Kidney tubule cell (primary cell): ENCODE measurements at regions not wholly inside any gene's neighbourhood (a gene's known extent, or its start where the extent isn't known, plus 50 kb on each side); places are given as distances from the start of the nearest gene placed in this dataset.
A peak's percentile ranks its signal among the peaks of the same experiment; 100 is the strongest.
"Not testable (repeated sequence)": the region's sequence is repeated elsewhere in the genome, so short reads cannot be mapped to it uniquely, and the experiment has no call there.

Source experiments
- DNase-seq: peaks from one replicate; pipeline ENCODE4 v3.0.0-alpha.2; 2018; ENCODE audit warnings: low spot score

GRCh38 chr3:139201446-139202225, 142.2 kb upstream of the MRPS22 start:
- no peak for DNase-seq

GRCh38 chr3:139202226-139202958, 141.4 kb upstream of the MRPS22 start:
- DNase-seq: peak; percentile 86

GRCh38 chr3:139202959-139203349, 140.9 kb upstream of the MRPS22 start:
- DNase-seq: no peak

DNA sequence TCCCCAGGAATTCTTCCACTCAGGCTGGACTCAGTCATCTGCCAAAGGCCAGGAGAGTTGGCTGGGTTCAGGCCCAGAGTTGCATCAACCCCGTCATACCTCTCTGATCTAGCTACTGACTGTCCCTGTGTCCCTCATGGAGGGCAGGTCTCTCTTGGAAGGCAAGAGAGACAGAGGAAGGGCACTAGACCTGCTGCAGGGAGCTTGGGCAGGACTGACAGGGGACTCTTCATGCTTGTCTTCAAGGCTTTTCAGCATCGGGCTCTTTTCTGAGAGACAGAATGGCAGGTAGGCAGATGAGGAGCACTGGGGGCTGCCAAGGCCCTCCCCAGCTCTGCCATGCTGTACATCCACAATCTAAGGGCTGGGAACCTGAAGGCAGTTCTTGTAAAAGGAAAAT, 140.1 kb upstream of the MRPS22 start:
- DNase-seq: no peak

GRCh38 chr3:139204728-139205127, 139.1 kb upstream of the MRPS22 start:
- DNase-seq: no peak

DNA sequence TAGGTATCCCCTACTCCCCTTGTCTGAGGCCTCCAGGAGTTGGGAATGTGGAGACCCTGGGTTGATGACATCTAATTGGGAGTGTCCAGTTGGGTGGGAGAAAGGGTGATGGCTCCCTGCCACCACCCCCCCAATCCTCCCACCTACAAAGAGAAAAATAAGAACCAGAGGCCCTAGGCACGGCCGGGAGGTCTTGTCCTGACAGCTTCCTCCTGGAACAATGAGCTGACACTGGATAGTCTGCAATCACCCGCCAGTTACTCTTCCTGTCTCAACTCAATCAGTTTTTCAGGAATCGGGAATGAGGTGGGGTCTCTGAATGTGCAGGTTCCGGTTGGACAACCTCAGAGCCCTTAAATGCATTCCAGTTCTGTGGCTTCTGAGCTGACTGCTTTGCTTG, 129.9 kb upstream of the MRPS22 start:
- DNase-seq: no peak

- no peak for DNase-seq
Measured at GRCh38 chr3:139216958-139217357, 126.9 kb upstream of the MRPS22 start.

DNA sequence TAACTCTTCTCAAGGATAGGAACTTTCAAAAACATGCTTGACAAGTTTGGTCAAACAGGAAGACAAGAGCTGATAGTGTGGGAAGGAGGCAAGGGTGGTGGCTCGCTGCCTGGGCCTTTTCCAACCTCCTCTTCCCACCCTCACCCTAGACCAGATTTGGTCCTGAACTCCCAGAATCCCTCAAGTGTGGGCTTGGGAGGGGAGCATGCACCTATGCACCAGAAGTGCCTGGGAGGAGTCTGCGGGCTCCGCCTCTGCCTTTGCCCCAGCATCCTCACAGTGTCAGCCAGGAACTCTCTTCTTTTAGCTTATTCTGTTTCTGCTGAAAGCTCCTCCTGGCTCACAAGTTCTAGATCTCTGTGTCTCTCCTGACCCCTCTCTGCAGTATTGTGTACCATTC, 126.2 kb upstream of the MRPS22 start:
- DNase-seq: no peak

DNA sequence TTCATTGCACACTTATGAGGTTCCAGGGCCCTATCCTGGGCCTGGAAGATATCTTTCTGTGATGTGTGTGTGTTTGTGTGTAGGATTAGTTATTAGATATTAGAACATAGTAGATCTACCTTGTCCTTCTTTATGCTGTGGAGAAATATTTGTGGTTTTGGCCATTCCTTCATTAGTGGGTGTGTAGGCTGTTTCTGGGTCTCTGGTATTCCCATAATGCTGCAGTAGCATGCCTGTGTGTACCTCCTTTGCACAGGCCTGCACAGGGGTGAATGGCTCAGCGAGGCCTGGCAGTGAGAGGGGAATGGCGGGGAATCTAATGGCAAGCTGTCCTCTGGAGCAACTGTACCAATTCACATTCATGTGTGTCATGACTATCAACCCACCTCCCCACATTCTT, 125.8 kb upstream of the MRPS22 start:
- DNase-seq: no peak

- no peak for DNase-seq
Measured at GRCh38 chr3:139219463-139219862, 124.4 kb upstream of the MRPS22 start.

- DNase-seq: no peak
Measured at GRCh38 chr3:139222100-139222657, 121.6 kb upstream of the MRPS22 start.

- peak; percentile 3 for DNase-seq
Measured at GRCh38 chr3:139225548-139225947, 118.3 kb upstream of the MRPS22 start.

DNA sequence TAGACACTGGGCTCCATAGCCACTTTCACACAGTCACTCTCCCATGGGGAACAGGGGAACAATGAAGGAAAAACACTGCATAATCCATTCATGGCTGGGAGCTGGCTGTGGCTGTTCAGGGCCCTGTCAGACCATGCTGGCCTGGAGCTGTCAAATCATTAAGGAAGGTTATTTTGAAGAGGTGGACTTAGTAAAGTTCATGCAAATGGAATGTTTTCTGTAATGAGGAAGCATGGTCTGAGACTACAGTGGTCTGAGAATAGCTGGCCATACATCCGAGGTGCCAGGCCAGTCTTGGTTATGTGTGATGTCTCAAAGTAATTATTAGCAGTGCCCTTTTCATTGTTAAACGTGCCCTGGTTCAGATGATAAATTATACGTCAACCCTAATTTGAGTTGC, 117.1 kb upstream of the MRPS22 start:
- DNase-seq: peak; percentile 7

DNA sequence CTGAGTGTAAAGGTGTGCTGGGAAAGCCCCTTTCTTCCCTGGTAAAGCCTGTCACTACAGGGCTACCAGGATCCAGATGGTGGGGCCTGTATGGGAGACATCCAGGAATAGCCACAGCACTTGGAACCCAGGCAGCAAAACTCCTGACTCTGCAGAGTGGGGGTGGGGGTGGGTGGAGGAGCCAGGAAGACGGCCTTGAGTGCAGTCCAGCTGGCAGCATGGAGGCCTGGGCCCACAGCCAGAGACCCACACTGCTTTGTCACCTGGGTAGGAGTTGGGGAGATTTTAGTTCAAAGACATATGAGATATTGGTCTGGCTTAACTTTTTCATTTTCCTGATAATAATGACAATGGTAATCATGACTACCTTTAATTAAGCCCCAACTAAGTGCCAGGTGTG, 116.7 kb upstream of the MRPS22 start:
- DNase-seq: no peak

GRCh38 chr3:139227827-139228226, 116.0 kb upstream of the MRPS22 start:
- DNase-seq: no peak

GRCh38 chr3:139230391-139230790, 113.4 kb upstream of the MRPS22 start:
- DNase-seq: no peak

- no peak for DNase-seq
Measured at GRCh38 chr3:139231555-139232281, 112.1 kb upstream of the MRPS22 start.

DNA sequence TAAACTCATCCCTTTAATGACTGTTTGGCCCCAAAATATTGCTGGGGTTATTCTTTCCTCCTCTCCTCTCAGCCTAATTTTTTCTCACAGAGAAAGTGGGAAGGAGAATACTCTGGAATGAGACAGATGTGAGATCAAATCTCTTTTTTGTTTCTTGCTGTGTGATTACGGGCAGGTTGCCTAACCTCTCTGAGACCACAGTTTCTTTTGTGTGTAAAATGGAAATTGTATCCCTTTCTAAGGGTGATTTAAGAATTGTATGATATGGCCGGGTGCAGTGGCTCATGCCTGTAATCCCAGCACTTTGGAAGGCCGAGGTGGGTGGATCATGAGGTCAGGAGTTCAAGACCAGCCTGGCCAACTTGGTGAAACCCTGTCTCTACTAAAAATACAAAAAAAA, 111.5 kb upstream of the MRPS22 start:
- not testable (repeated sequence) for DNase-seq

DNA sequence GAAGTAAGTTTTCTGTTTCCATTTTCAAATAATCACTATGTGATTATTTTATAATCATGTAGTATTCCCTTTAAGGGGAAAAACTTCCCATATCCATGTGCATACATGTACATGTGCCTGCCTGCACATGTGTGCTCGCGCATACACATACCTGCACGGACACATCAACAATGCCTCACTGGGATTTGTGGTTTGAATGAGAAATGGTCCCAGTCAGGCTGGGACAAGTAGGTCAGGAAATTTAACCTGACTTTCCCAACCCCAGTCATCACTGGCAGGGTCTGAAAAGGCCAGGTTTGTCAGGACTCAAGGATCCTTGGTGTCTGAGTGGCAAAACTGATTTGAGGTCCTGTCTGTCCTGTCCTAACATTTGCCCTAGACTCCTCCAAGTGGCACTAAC, 109.3 kb upstream of the MRPS22 start:
- DNase-seq: no peak

- DNase-seq: no peak
Measured at GRCh38 chr3:139235192-139235591, 108.6 kb upstream of the MRPS22 start.

GRCh38 chr3:139236336-139236735, 107.5 kb upstream of the MRPS22 start:
- no peak for DNase-seq

- DNase-seq: no peak
Measured at GRCh38 chr3:139238281-139239030, 105.4 kb upstream of the MRPS22 start.
